H9 (cell line): ENCODE measurements at regions not wholly inside any gene's neighbourhood (a gene's known extent, or its start where the extent isn't known, plus 50 kb on each side); places are given as distances from the start of the nearest gene placed in this dataset.

ENCODE experiments used
- DNase-seq: peaks from one replicate; pipeline ENCODE4 v3.0.0-alpha.2; 2017
- H2AFZ ChIP-seq: one replicate; pipeline ENCODE4 v1.6.1; 2013; ENCODE audit warnings: mild to moderate bottlenecking, low read length, control low read depth, moderate library complexity
- H2AK5ac ChIP-seq: 2 replicates; pipeline ENCODE4 v1.6.1; 2013; ENCODE audit warnings: low read length, control low read depth, mixed read lengths; ENCODE audit not compliant: insufficient read length
- H2BK120ac ChIP-seq: one replicate; pipeline ENCODE4 v1.6.1; 2013; ENCODE audit warnings: low read depth, mild to moderate bottlenecking, low read length, control low read depth, inconsistent platforms; ENCODE audit not compliant: poor library complexity, severe bottlenecking
- H2BK12ac ChIP-seq: 2 replicates; pipeline ENCODE4 v1.6.1; 2013; ENCODE audit warnings: low read length, control low read depth, mixed read lengths, low read depth; ENCODE audit not compliant: insufficient read length
- H2BK15ac ChIP-seq: 2 replicates; pipeline ENCODE4 v1.6.1; 2013; ENCODE audit warnings: low read depth, low read length, control low read depth
- H2BK20ac ChIP-seq: one replicate; pipeline ENCODE4 v1.6.1; 2013; ENCODE audit warnings: low read depth, mild to moderate bottlenecking, low read length, control low read depth, inconsistent platforms; ENCODE audit not compliant: poor library complexity, severe bottlenecking
- H2BK5ac ChIP-seq: 2 replicates; pipeline ENCODE4 v1.6.1; 2013; ENCODE audit warnings: low read length, control low read depth, mixed read lengths; ENCODE audit not compliant: insufficient read length
- H3K14ac ChIP-seq: 2 replicates; pipeline ENCODE4 v1.6.1; 2013; ENCODE audit warnings: low read length, control low read depth; ENCODE audit not compliant: insufficient read depth
- H3K18ac ChIP-seq: 2 replicates; pipeline ENCODE4 v1.6.1; 2013; ENCODE audit warnings: low read depth, mild to moderate bottlenecking, mixed read lengths, low read length, control low read depth; ENCODE audit not compliant: insufficient read length
- H3K23ac ChIP-seq: 2 replicates; pipeline ENCODE4 v1.6.1; 2013; ENCODE audit warnings: low read length, control low read depth, mixed read lengths, low read depth; ENCODE audit not compliant: insufficient read length
- H3K23me2 ChIP-seq: 2 replicates; pipeline ENCODE4 v1.6.1; 2013; ENCODE audit warnings: low read depth, mild to moderate bottlenecking, mixed read lengths, low read length, control low read depth; ENCODE audit not compliant: insufficient read length, poor library complexity, severe bottlenecking
- H3K27ac ChIP-seq: 2 replicates; pipeline ENCODE4 v1.5.1; 2013; ENCODE audit warnings: low read length, control low read depth, mixed read lengths, low read depth; ENCODE audit not compliant: insufficient read length
- H3K27me3 ChIP-seq: 2 replicates; pipeline ENCODE4 v1.6.1; 2013; ENCODE audit warnings: low read length, control low read depth, inconsistent platforms; ENCODE audit not compliant: insufficient read depth
- H3K4ac ChIP-seq: 2 replicates; pipeline ENCODE4 v1.6.1; 2013; ENCODE audit warnings: low read depth, mild to moderate bottlenecking, control low read depth, inconsistent platforms, low read length, moderate library complexity
- H3K4me1 ChIP-seq: 2 replicates; pipeline ENCODE4 v1.6.1; 2013; ENCODE audit warnings: low read length, control low read depth, inconsistent platforms; ENCODE audit not compliant: insufficient read depth
- H3K4me2 ChIP-seq: 2 replicates; pipeline ENCODE4 v1.6.1; 2013; ENCODE audit warnings: low read length, control low read depth, mixed read lengths; ENCODE audit not compliant: insufficient read length, insufficient read depth
- H3K56ac ChIP-seq: 2 replicates; pipeline ENCODE4 v1.6.1; 2013; ENCODE audit warnings: low read depth, mild to moderate bottlenecking, mixed read lengths, low read length, control low read depth; ENCODE audit not compliant: insufficient read length
- H3K79me1 ChIP-seq: 2 replicates; pipeline ENCODE4 v1.6.1; 2013; ENCODE audit warnings: low read depth, mild to moderate bottlenecking, moderate library complexity, low read length, control low read depth, inconsistent platforms; ENCODE audit not compliant: insufficient read depth, poor library complexity, severe bottlenecking
- H3K79me2 ChIP-seq: 2 replicates; pipeline ENCODE4 v1.6.1; 2013; ENCODE audit warnings: low read length, control low read depth, inconsistent platforms; ENCODE audit not compliant: insufficient read depth
- H3K9ac ChIP-seq: 2 replicates; pipeline ENCODE4 v1.6.1; 2013; ENCODE audit warnings: low read length, control low read depth, mixed read lengths; ENCODE audit not compliant: insufficient read length; ENCODE audit errors: extremely low read depth
- H3K9me3 ChIP-seq: one replicate; pipeline ENCODE4 v1.6.1; 2013; ENCODE audit warnings: low read depth, low read length, inconsistent platforms; ENCODE audit not compliant: control insufficient read depth
- H3T11ph ChIP-seq: one replicate; pipeline ENCODE4 v1.6.1; 2013; ENCODE audit warnings: mild to moderate bottlenecking, low read length, control low read depth, inconsistent platforms
- H4K20me1 ChIP-seq: one replicate; pipeline ENCODE4 v1.6.1; 2013; ENCODE audit not compliant: control insufficient read depth, insufficient read length, insufficient read depth
- H4K5ac ChIP-seq: 2 replicates; pipeline ENCODE4 v1.6.1; 2013; ENCODE audit warnings: low read depth, mild to moderate bottlenecking, mixed read lengths, low read length, control low read depth; ENCODE audit not compliant: insufficient read length
- H4K8ac ChIP-seq: replicated peaks from 2 replicates; pipeline ENCODE4 v1.6.1; 2013; ENCODE audit warnings: low read length, control low read depth, mixed read lengths, low read depth; ENCODE audit not compliant: insufficient read length
- H4K91ac ChIP-seq: 2 replicates; pipeline ENCODE4 v1.6.1; 2013; ENCODE audit warnings: low read depth, mild to moderate bottlenecking, moderate library complexity, mixed read lengths, low read length, control low read depth; ENCODE audit not compliant: insufficient read length
- H3K27ac Mint-ChIP-seq, 3 experiments: 2 replicates in 2 of 3; 3 replicates in 1 of 3; pipeline ENCODE4 v1.8.0; 2020 to 2021; ENCODE audit warnings: mixed read lengths in 3 of 3, mild to moderate bottlenecking in 1 of 3, moderate library complexity in 1 of 3
- H3K27me3 Mint-ChIP-seq: 2 replicates; pipeline ENCODE4 v1.8.0; 2021; ENCODE audit warnings: low read depth, mild to moderate bottlenecking, moderate library complexity, mixed read lengths
- H3K36me3 Mint-ChIP-seq, 3 experiments: 2 replicates in 2 of 3; 3 replicates in 1 of 3; pipeline ENCODE4 v1.8.0; 2020 to 2021; ENCODE audit warnings: low read depth in 3 of 3, mixed read lengths in 3 of 3; ENCODE audit not compliant: insufficient read depth in 1 of 3
- H3K4me1 Mint-ChIP-seq, 2 experiments: 2 replicates each; pipeline ENCODE4 v1.8.0; 2020; ENCODE audit warnings: mixed read lengths in 2 of 2
- H3K4me3 Mint-ChIP-seq, 2 experiments: 2 replicates in 1 of 2; 3 replicates in 1 of 2; pipeline ENCODE4 v1.8.0; 2020 to 2021; ENCODE audit warnings: mild to moderate bottlenecking in 2 of 2, mixed read lengths in 2 of 2, moderate library complexity in 1 of 2
- H3K9me3 Mint-ChIP-seq, 2 experiments: 2 replicates in 1 of 2; 3 replicates in 1 of 2; pipeline ENCODE4 v1.8.0; 2020; ENCODE audit warnings: mild to moderate bottlenecking in 2 of 2, mixed read lengths in 2 of 2, moderate library complexity in 1 of 2
- WGBS: extraction: QIAGEN DNeasy Blood & Tissue Kit; methylation state at CpG from one replicate; pipeline ENCODE4 v1.1.7; 2013; ENCODE audit warnings: missing lambda C conversion rate, low lambda C conversion rate, mixed read lengths; ENCODE audit not compliant: insufficient read length; ENCODE audit errors: extremely low coverage; 5-methylcytosine and 5-hydroxymethylcytosine counted together
- TF ChIP-seq, protein P1 (sequence below): fragments of 200-600 bp; sonication (generic); conservative IDR thresholded peaks from 3 replicates; pipeline ENCODE4 v1.8.0; 2021; ENCODE audit warnings: antibody characterized with exemption, mild to moderate bottlenecking

DNA sequence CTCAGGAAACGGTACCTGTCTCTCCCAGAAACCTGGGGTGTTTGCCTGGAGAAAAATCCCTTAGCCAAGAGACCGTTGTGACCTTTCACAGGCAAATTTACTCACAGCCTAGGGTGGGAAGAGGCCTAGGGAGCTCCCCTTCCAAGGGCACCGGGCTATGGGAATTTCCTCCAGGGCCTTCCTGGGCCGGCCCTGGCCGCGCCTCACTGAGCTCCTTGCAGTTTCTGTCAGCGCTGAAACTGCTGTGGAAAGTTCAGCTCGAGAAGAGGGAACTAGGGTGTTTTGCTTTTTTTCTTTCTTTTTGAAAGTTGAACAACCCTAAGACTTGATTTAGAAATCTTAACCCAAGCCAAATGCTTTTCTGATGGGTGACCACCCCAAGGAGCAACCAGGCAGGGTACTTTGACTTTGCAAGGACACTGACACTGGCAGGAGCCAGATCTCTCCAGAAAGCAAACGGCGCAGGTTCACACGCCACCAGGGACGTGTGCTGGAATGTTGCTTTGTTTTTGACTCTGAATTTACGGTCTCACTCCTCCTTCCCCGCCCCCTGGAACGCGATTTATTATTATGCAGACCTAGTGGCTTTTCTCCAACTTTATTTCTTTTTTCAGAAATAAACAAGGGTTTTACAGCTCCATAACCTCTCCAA lies 229.6 kb upstream of the JUN start:
- Histone ChIP-seq H2BK15ac (no peak overlapping the region), H3K14ac (no peak overlapping the region), H2AK5ac (no peak overlapping the region), H3K27me3 (no peaks in the 10 kb centered on the region), H3K79me2 (no peaks in the 10 kb centered on the region), H3K4me2 (no peak overlapping the region), H4K5ac (no peak overlapping the region), H4K91ac (no peak overlapping the region), H3K79me1 (no peaks in the 10 kb centered on the region), H3K23ac (no peak overlapping the region), H2BK12ac (peak overlapping the region; percentile 28), H2BK20ac (no peak overlapping the region), H4K8ac (no peak overlapping the region), H3K4me1 (no peaks in the 10 kb centered on the region; the same call in 1 of the 2 replicates), H3K23me2 (no peaks in the 10 kb centered on the region), H2AFZ (no peak overlapping the region), H3K9ac (no peak overlapping the region), H3K27ac (peak overlapping the region; percentile 33), H2BK120ac (no peak overlapping the region), H3K4ac (no peak overlapping the region), H4K20me1 (no peaks in the 10 kb centered on the region), H2BK5ac (no peak overlapping the region), H3K18ac (no peak overlapping the region), H3K56ac (no peak overlapping the region), H3K9me3 (no peaks in the 10 kb centered on the region), H3T11ph (no peak overlapping the region)
- DNase-seq, result peak; percentile 58
- peaks cover 0 to 5% (median 0%) of the 10 kb centered on the region in 3 experiments; a peak in 5 of 7 replicates for H3K36me3 Mint-ChIP-seq
- H3K9me3 Mint-ChIP-seq, result peaks cover 2% of the 10 kb centered on the region in 2 experiments; a peak in 2 of 5 replicates
- H3K4me1 Mint-ChIP-seq, result peaks cover 47 to 51% of the 10 kb centered on the region in 2 experiments
- peaks cover 2% of the 10 kb centered on the region for H3K27me3 Mint-ChIP-seq
- TF ChIP-seq, protein P1, sequence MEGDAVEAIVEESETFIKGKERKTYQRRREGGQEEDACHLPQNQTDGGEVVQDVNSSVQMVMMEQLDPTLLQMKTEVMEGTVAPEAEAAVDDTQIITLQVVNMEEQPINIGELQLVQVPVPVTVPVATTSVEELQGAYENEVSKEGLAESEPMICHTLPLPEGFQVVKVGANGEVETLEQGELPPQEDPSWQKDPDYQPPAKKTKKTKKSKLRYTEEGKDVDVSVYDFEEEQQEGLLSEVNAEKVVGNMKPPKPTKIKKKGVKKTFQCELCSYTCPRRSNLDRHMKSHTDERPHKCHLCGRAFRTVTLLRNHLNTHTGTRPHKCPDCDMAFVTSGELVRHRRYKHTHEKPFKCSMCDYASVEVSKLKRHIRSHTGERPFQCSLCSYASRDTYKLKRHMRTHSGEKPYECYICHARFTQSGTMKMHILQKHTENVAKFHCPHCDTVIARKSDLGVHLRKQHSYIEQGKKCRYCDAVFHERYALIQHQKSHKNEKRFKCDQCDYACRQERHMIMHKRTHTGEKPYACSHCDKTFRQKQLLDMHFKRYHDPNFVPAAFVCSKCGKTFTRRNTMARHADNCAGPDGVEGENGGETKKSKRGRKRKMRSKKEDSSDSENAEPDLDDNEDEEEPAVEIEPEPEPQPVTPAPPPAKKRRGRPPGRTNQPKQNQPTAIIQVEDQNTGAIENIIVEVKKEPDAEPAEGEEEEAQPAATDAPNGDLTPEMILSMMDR, result no peak
- peak overlapping the region; percentile 16 to 43; a peak in 2 of 5 replicates for H3K4me3 Mint-ChIP-seq
- no CpG with 5 or more reads among the region's 16 CpGs for WGBS
- peak overlapping the region; percentile 80 to 97 (median 90) for H3K27ac Mint-ChIP-seq
